Posterior vena cava (tissue), 2 donors: ENCODE measurements at regions not wholly inside any gene's neighbourhood (a gene's known extent, or its start where the extent isn't known, plus 50 kb on each side); places are given as distances from the start of the nearest gene placed in this dataset.

ENCODE experiments used
- DNase-seq: peaks from one replicate; pipeline ENCODE4 v3.0.0-alpha.2; 2020; ENCODE audit warnings: low spot score
- intact Hi-C, 2 donors: fragments of 100-400 bp; cut with DNase I; formaldehyde crosslinking; loops; one replicate each; pipeline versions ENCODE4 v1.14.1 to v1.14.2; 2022 to 2023
- microRNA-seq, 2 donors: library from miRNA; unstranded; fragments of <30 nt; microRNA quantifications; one replicate each; pipeline ENCODE4 v1.2.0, GENCODE V29; 2020 to 2021; ENCODE audit warnings: borderline microRNAs expressed in 2 of 2
- donor health status: DM: yes; HTN: yes; CAD: no.
- donor health status: DM: yes; HTN: yes; CAD: no.

- no peak for DNase-seq
- intact Hi-C loops: no loop called here
Measured at GRCh38 chr1:97989094-97989680, 68.4 kb upstream of the DPYD start.

GRCh38 chr1:97986041-97987005, 65.5 kb upstream of the DPYD start:
- intact Hi-C loops: no loop called here
- no peak for DNase-seq

- intact Hi-C loops: no loop called here
- DNase-seq: no peak
Measured at GRCh38 chr1:97983126-97983525, 62.3 kb upstream of the DPYD start.

GRCh38 chr1:97980530-97980929, 59.7 kb upstream of the DPYD start:
- no peak for DNase-seq
- intact Hi-C loops: no loop called here

- intact Hi-C loops: no loop called here
- DNase-seq: no peak
Measured at GRCh38 chr1:97976801-97977200, 56.0 kb upstream of the DPYD start.

Small RNA genes lying in the stretch of these regions (microRNA-seq; reads per million reads assigned to microRNA genes)
- gene MIR2682: 0 reads per million in 2 donors
